ENCODE measurements at regions not wholly inside any gene's neighbourhood (a gene's known extent, or its start where the extent isn't known, plus 50 kb on each side); places are given as distances from the start of the nearest gene placed in this dataset.

- Histone ChIP-seq H4K20me1 (ENCODE audit: control insufficient read depth, extremely low read depth, insufficient read depth, low read length) (no peaks in the 10 kb centered on the region), H3K9ac (ENCODE audit: insufficient read depth, low read length) (no peak overlapping the region), H3K27ac (ENCODE audit: insufficient read depth, low read length) (no peak overlapping the region), H3K79me2 (ENCODE audit: control insufficient read depth, insufficient read depth, low read length) (no peaks in the 10 kb centered on the region), H3K4me3 (replicated peaks in 1 of 4; ENCODE audit: control extremely low read depth in 1 of 4, insufficient read depth in 1 of 4, low read depth in 3 of 4, low read length in 4 of 4) (no peak overlapping the region), H3K4me1 (ENCODE audit: control insufficient read depth, extremely low read depth, insufficient read depth, low read length) (no peaks in the 10 kb centered on the region), H3K36me3 (ENCODE audit: control insufficient read depth, insufficient read depth, low read length) (no peaks in the 10 kb centered on the region), H3K4me2 (ENCODE audit: extremely low read depth, insufficient read depth, low read length) (no peak overlapping the region), H3K9me3 (ENCODE audit: control insufficient read depth, insufficient read depth, low read depth, low read length) (no peaks in the 10 kb centered on the region), H3K27me3 (ENCODE audit: control insufficient read depth, insufficient read depth, low read length) (no peaks in the 10 kb centered on the region), H2AFZ (ENCODE audit: low read length) (no peak overlapping the region)
- DNase-seq (ENCODE audit: low read depth in 2 of 2): no peak
- no peak for TF ChIP-seq EZH2 (IDR thresholded peaks at IDR 0.05; ENCODE audit: low read length, missing control alignments)
- TF ChIP-seq, protein P1, sequence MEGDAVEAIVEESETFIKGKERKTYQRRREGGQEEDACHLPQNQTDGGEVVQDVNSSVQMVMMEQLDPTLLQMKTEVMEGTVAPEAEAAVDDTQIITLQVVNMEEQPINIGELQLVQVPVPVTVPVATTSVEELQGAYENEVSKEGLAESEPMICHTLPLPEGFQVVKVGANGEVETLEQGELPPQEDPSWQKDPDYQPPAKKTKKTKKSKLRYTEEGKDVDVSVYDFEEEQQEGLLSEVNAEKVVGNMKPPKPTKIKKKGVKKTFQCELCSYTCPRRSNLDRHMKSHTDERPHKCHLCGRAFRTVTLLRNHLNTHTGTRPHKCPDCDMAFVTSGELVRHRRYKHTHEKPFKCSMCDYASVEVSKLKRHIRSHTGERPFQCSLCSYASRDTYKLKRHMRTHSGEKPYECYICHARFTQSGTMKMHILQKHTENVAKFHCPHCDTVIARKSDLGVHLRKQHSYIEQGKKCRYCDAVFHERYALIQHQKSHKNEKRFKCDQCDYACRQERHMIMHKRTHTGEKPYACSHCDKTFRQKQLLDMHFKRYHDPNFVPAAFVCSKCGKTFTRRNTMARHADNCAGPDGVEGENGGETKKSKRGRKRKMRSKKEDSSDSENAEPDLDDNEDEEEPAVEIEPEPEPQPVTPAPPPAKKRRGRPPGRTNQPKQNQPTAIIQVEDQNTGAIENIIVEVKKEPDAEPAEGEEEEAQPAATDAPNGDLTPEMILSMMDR (conservative IDR thresholded peaks at IDR 0.05 in 1 of 2, IDR thresholded peaks at IDR 0.05 in 1 of 2; ENCODE audit: low read depth in 1 of 2, low read length in 2 of 2): no peak
These were observed 99.1 kb downstream of the OXSM start for GRCh38 chr3:25888892-25889524.

DNA sequence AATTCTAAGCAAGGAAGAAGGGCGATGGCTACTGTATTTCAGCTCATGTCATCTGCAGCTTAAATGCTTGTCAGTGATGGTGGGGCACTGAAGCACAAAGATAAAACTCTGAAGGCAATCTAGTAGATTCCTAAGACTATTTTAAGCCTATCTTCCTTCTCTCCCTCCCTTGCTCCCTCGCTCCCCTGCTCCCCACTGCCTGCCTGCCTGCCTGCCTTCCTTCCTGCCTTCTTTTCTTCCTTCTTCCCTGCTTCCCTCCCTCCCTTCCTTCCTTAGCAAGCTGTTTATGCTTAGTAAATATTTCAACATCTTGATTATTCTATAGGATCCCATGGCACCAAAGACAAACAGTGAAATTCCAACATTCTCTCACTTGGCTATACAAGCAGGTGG, 99.6 kb downstream of the OXSM start:
- DNase-seq (ENCODE audit: low read depth in 2 of 2): no peak
- H3K27me3 ChIP-seq (ENCODE audit: control insufficient read depth, insufficient read depth, low read length): no peaks in the 10 kb centered on the region
- no peak overlapping the region for H3K9ac ChIP-seq (ENCODE audit: insufficient read depth, low read length)
- H4K20me1 ChIP-seq (ENCODE audit: control insufficient read depth, extremely low read depth, insufficient read depth, low read length): no peaks in the 10 kb centered on the region
- no peak for TF ChIP-seq EZH2 (IDR thresholded peaks at IDR 0.05; ENCODE audit: low read length, missing control alignments)
- TF ChIP-seq, protein P1 (conservative IDR thresholded peaks at IDR 0.05 in 1 of 2, IDR thresholded peaks at IDR 0.05 in 1 of 2; ENCODE audit: low read depth in 1 of 2, low read length in 2 of 2): no peak
- H3K4me2 ChIP-seq (ENCODE audit: extremely low read depth, insufficient read depth, low read length): no peak overlapping the region
- no peaks in the 10 kb centered on the region for H3K36me3 ChIP-seq (ENCODE audit: control insufficient read depth, insufficient read depth, low read length)
- no peak overlapping the region for H3K27ac ChIP-seq (ENCODE audit: insufficient read depth, low read length)
- no peaks in the 10 kb centered on the region for H3K9me3 ChIP-seq (ENCODE audit: control insufficient read depth, insufficient read depth, low read depth, low read length)
- no peaks in the 10 kb centered on the region for H3K79me2 ChIP-seq (ENCODE audit: control insufficient read depth, insufficient read depth, low read length)
- no peaks in the 10 kb centered on the region for H3K4me1 ChIP-seq (ENCODE audit: control insufficient read depth, extremely low read depth, insufficient read depth, low read length)
- H2AFZ ChIP-seq (ENCODE audit: low read length): no peak overlapping the region
- no peak overlapping the region for H3K4me3 ChIP-seq (replicated peaks in 1 of 4; ENCODE audit: control extremely low read depth in 1 of 4, insufficient read depth in 1 of 4, low read depth in 3 of 4, low read length in 4 of 4)

DNA sequence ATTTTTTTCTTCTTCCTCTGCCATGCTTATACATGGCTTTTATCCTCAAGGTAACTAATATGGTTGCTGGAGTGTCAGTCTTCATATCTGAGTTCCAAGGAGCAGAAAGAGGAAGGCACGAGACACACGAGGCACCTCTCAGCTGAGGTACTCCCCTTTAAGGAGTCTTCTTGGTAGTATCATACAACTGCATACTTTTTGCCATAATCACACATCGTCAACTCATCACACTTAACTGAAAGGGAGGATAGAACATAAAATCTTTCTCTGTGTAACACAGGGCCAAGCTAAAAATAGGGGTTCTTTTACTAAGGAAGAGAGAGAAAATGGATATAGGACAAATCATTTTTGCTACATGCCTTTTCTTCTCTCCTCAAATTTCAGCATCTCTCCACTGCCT, 104.2 kb downstream of the OXSM start:
- no peak for DNase-seq (ENCODE audit: low read depth in 2 of 2)
- TF ChIP-seq, protein P1 (conservative IDR thresholded peaks at IDR 0.05 in 1 of 2, IDR thresholded peaks at IDR 0.05 in 1 of 2; ENCODE audit: low read depth in 1 of 2, low read length in 2 of 2): no peak
- no peak for TF ChIP-seq EZH2 (IDR thresholded peaks at IDR 0.05; ENCODE audit: low read length, missing control alignments)

More for the DNA sequence above, 104.2 kb downstream of the OXSM start:
- no peak overlapping the region for H3K4me3 ChIP-seq (replicated peaks in 1 of 4; ENCODE audit: control extremely low read depth in 1 of 4, insufficient read depth in 1 of 4, low read depth in 3 of 4, low read length in 4 of 4)
- no peak overlapping the region for H3K9ac ChIP-seq (ENCODE audit: insufficient read depth, low read length)
- H3K36me3 ChIP-seq (ENCODE audit: control insufficient read depth, insufficient read depth, low read length): no peaks in the 10 kb centered on the region
- no peaks in the 10 kb centered on the region for H4K20me1 ChIP-seq (ENCODE audit: control insufficient read depth, extremely low read depth, insufficient read depth, low read length)
- no peaks in the 10 kb centered on the region for H3K79me2 ChIP-seq (ENCODE audit: control insufficient read depth, insufficient read depth, low read length)
- H2AFZ ChIP-seq (ENCODE audit: low read length): no peak overlapping the region
- no peak overlapping the region for H3K4me2 ChIP-seq (ENCODE audit: extremely low read depth, insufficient read depth, low read length)
- H3K27ac ChIP-seq (ENCODE audit: insufficient read depth, low read length): no peak overlapping the region
- H3K4me1 ChIP-seq (ENCODE audit: control insufficient read depth, extremely low read depth, insufficient read depth, low read length): no peaks in the 10 kb centered on the region
- H3K9me3 ChIP-seq (ENCODE audit: control insufficient read depth, insufficient read depth, low read depth, low read length): no peaks in the 10 kb centered on the region
- H3K27me3 ChIP-seq (ENCODE audit: control insufficient read depth, insufficient read depth, low read length): no peaks in the 10 kb centered on the region
